Lower lobe of right lung (tissue), 2 donors: ENCODE measurements at regions not wholly inside any gene's neighbourhood (a gene's known extent, or its start where the extent isn't known, plus 50 kb on each side); places are given as distances from the start of the nearest gene placed in this dataset.

Source experiments
- ATAC-seq, 2 donors: fragments of 200-7000 bp; cut with Tn5 transposase; one replicate each; pipeline ENCODE4 v1.9.1; 2020 to 2022; ENCODE audit warnings: mild to moderate bottlenecking in 2 of 2, moderate library complexity in 2 of 2
- DNase-seq: peaks from one replicate; pipeline ENCODE4 v3.0.0-alpha.2; 2020
- H3K27ac ChIP-seq: fragments of 200-600 bp; one replicate; pipeline ENCODE4 v1.8.0; 2022
- H3K27me3 ChIP-seq: fragments of 200-600 bp; one replicate; pipeline ENCODE4 v1.8.0; 2022; ENCODE audit warnings: low read depth
- H3K36me3 ChIP-seq: fragments of 200-600 bp; one replicate; pipeline ENCODE4 v1.8.0; 2022; ENCODE audit warnings: mild to moderate bottlenecking
- H3K4me1 ChIP-seq: fragments of 200-600 bp; one replicate; pipeline ENCODE4 v1.8.0; 2022
- H3K4me3 ChIP-seq: fragments of 200-600 bp; one replicate; pipeline ENCODE4 v1.8.0; 2022; ENCODE audit warnings: mild to moderate bottlenecking
- H3K9me3 ChIP-seq: fragments of 200-600 bp; one replicate; pipeline ENCODE4 v1.8.0; 2022
- CTCF ChIP-seq: fragments of 200-600 bp; IDR thresholded peaks from one replicate; pipeline ENCODE4 v1.8.0; 2022; ENCODE audit warnings: antibody characterized with exemption, mild to moderate bottlenecking
- intact Hi-C: fragments of 100-400 bp; cut with DNase I; formaldehyde crosslinking; loops from one replicate; pipeline ENCODE4 v1.11.0; 2022
- donor health status: DM: no; HTN: yes; CAD: no; lungs with severe emphysema.

- no peak for DNase-seq
- no peak for TF ChIP-seq CTCF
- ATAC-seq = no peak
- intact Hi-C loops = no loop called here
- no peaks in the 10 kb centered on the region for H3K27me3 ChIP-seq
- no peak overlapping the region for H3K27ac ChIP-seq
- H3K4me1 ChIP-seq = no peaks in the 10 kb centered on the region
- H3K9me3 ChIP-seq = peaks cover 7% of the 10 kb centered on the region
- no peak overlapping the region for H3K4me3 ChIP-seq
- H3K36me3 ChIP-seq = no peaks in the 10 kb centered on the region
These were observed 381.6 kb upstream of the CADM1 start for GRCh38 chr11:115885535-115886421.

- H3K9me3 ChIP-seq = peaks cover 11% of the 10 kb centered on the region
- H3K36me3 ChIP-seq = no peaks in the 10 kb centered on the region
- TF ChIP-seq CTCF = no peak
- no peak for DNase-seq
- H3K27me3 ChIP-seq = no peaks in the 10 kb centered on the region
- intact Hi-C loops = no loop called here
- no peak for ATAC-seq
- H3K4me3 ChIP-seq = no peak overlapping the region
- no peaks in the 10 kb centered on the region for H3K4me1 ChIP-seq
- H3K27ac ChIP-seq = no peak overlapping the region
These were observed 380.8 kb upstream of the CADM1 start for GRCh38 chr11:115884800-115885534.

GRCh38 chr11:115874843-115875242 is 370.6 kb upstream of the CADM1 start:
- intact Hi-C loops = no loop called here
- H3K4me3 ChIP-seq = no peak overlapping the region
- ATAC-seq = no peak

GRCh38 chr11:115873813-115874212 is 369.6 kb upstream of the CADM1 start:
- H3K4me1 ChIP-seq = no peaks in the 10 kb centered on the region
- DNase-seq (no peak), ATAC-seq (no peak)
- no peak for TF ChIP-seq CTCF
- H3K4me3 ChIP-seq = no peak overlapping the region
- no peaks in the 10 kb centered on the region for H3K9me3 ChIP-seq
- no peak overlapping the region for H3K27ac ChIP-seq
- intact Hi-C loops = no loop called here
- H3K36me3 ChIP-seq = no peaks in the 10 kb centered on the region
- no peaks in the 10 kb centered on the region for H3K27me3 ChIP-seq

More at GRCh38 chr11:115874843-115875242, 370.6 kb upstream of the CADM1 start:
- H3K27ac ChIP-seq = no peak overlapping the region
- H3K27me3 ChIP-seq = no peaks in the 10 kb centered on the region
- no peaks in the 10 kb centered on the region for H3K36me3 ChIP-seq
- H3K4me1 ChIP-seq = no peaks in the 10 kb centered on the region
- no peak for TF ChIP-seq CTCF
- H3K9me3 ChIP-seq = no peaks in the 10 kb centered on the region
- DNase-seq = no peak

- no peak overlapping the region for H3K4me3 ChIP-seq
- no peaks in the 10 kb centered on the region for H3K27me3 ChIP-seq
- DNase-seq = no peak
- TF ChIP-seq CTCF = no peak
- no peaks in the 10 kb centered on the region for H3K9me3 ChIP-seq
- intact Hi-C loops = no loop called here
- no peak overlapping the region for H3K27ac ChIP-seq
- H3K4me1 ChIP-seq = no peaks in the 10 kb centered on the region
- ATAC-seq = no peak
- H3K36me3 ChIP-seq = no peaks in the 10 kb centered on the region
These were observed 368.2 kb upstream of the CADM1 start for GRCh38 chr11:115872416-115872815.
